Suprapubic skin (tissue), 4 donors: ENCODE measurements at regions not wholly inside any gene's neighbourhood (a gene's known extent, or its start where the extent isn't known, plus 50 kb on each side); places are given as distances from the start of the nearest gene placed in this dataset.

ENCODE experiments used
- CTCF ChIP-seq, 2 donors: fragments of 200-600 bp in 1 of 2; fragments of 450-650 bp in 1 of 2; sonication (generic) in 1 of 2; IDR thresholded peaks; one replicate each; pipeline ENCODE4 v1.5.1; 2016 to 2019; ENCODE audit warnings: antibody characterized with exemption in 2 of 2, mild to moderate bottlenecking in 1 of 2, moderate library complexity in 1 of 2
- EP300 ChIP-seq: sonication (generic); formaldehyde crosslinking; IDR thresholded peaks from one replicate; pipeline ENCODE4 v1.6.1; 2017; ENCODE audit warnings: antibody characterized with exemption
- POLR2AphosphoS5 ChIP-seq, 3 donors: sonication (generic); formaldehyde crosslinking; IDR thresholded peaks; one replicate each; pipeline ENCODE4 v1.6.1; 2017; ENCODE audit warnings: antibody characterized with exemption in 3 of 3

GRCh38 chr16:6193718-6194117, 1096.1 kb upstream of the EEF2KMT start:
- no peak for TF ChIP-seq CTCF (IDR thresholded peaks at IDR 0.05)
- TF ChIP-seq POLR2AphosphoS5 (IDR thresholded peaks at IDR 0.05), result no peak
- no peak for TF ChIP-seq EP300
